Lower leg skin (tissue), 4 donors: ENCODE measurements at regions not wholly inside any gene's neighbourhood (a gene's known extent, or its start where the extent isn't known, plus 50 kb on each side); places are given as distances from the start of the nearest gene placed in this dataset.

Experiments used
- DNase-seq, 2 donors: peaks; one replicate each; pipeline ENCODE4 v3.0.0-alpha.2; 2019; ENCODE audit warnings: low spot score in 2 of 2
- H3K4me3 ChIP-seq: fragments of 200-600 bp; sonication (generic); 2 replicates; pipeline ENCODE4 v1.5.1; 2017; ENCODE audit warnings: mild to moderate bottlenecking, low read depth; ENCODE audit not compliant: poor library complexity, severe bottlenecking
- CTCF ChIP-seq, 3 donors: fragments of 450-650 bp; IDR thresholded peaks; one replicate each; pipeline ENCODE4 v1.5.1; 2016; ENCODE audit warnings: antibody characterized with exemption in 3 of 3, mild to moderate bottlenecking in 3 of 3, moderate library complexity in 2 of 3
- POLR2A ChIP-seq, 2 donors: fragments of 450-650 bp; IDR thresholded peaks; one replicate each; pipeline ENCODE4 v1.6.1; 2016 to 2017; ENCODE audit warnings: antibody characterized with exemption in 2 of 2, mild to moderate bottlenecking in 1 of 2, moderate library complexity in 1 of 2
- WGBS, 2 donors: methylation state at CpG; one replicate each; pipeline ENCODE4 v1.1.5; 2018; 5-methylcytosine and 5-hydroxymethylcytosine counted together
- intact Hi-C: fragments of 100-400 bp; cut with DNase I; formaldehyde crosslinking; loops from one replicate; pipeline ENCODE4 v1.15.0; 2023; ENCODE audit warnings: low total_unique reads

GRCh38 chr13:58906329-58907007 lies 1257.3 kb downstream of the DIAPH3 start:
- no peak for DNase-seq
- WGBS, 2 donors: 82 to 88% methylated on average over 3 of the region's 3 CpGs
- no peak for TF ChIP-seq POLR2A (IDR thresholded peaks at IDR 0.05)
- intact Hi-C loops: no loop called here
- H3K4me3 ChIP-seq: no peak overlapping the region

- no peak for DNase-seq
- TF ChIP-seq POLR2A (IDR thresholded peaks at IDR 0.05): no peak
- TF ChIP-seq CTCF (IDR thresholded peaks at IDR 0.05): no peak
- intact Hi-C loops: no loop called here
- no peak overlapping the region for H3K4me3 ChIP-seq
Observed at GRCh38 chr13:58907347-58907746, 1256.4 kb downstream of the DIAPH3 start.

- 52 to 57% methylated on average over 2 of the region's 2 CpGs for WGBS, 2 donors
- TF ChIP-seq CTCF (IDR thresholded peaks at IDR 0.05): no peak
- TF ChIP-seq POLR2A (IDR thresholded peaks at IDR 0.05): no peak
- no peak for DNase-seq
- intact Hi-C loops: no loop called here
- H3K4me3 ChIP-seq: no peak overlapping the region
Observed at GRCh38 chr13:58908019-58908679, 1255.6 kb downstream of the DIAPH3 start.

- 88 to 89% methylated on average over 3 of the region's 3 CpGs for WGBS, 2 donors
- H3K4me3 ChIP-seq: no peak overlapping the region
- intact Hi-C loops: no loop called here
- TF ChIP-seq CTCF (IDR thresholded peaks at IDR 0.05) (no peak), POLR2A (IDR thresholded peaks at IDR 0.05) (no peak)
- DNase-seq: no peak
Observed at GRCh38 chr13:58919551-58919950, 1244.2 kb downstream of the DIAPH3 start.

GRCh38 chr13:58921129-58921528 lies 1242.6 kb downstream of the DIAPH3 start:
- H3K4me3 ChIP-seq: no peak overlapping the region
- intact Hi-C loops: no loop called here
- no peak for DNase-seq
- TF ChIP-seq POLR2A (IDR thresholded peaks at IDR 0.05) (no peak), CTCF (IDR thresholded peaks at IDR 0.05) (no peak)
- WGBS, 2 donors: 52 to 60% methylated on average over 3 of the region's 3 CpGs

GRCh38 chr13:58926858-58927257 lies 1236.9 kb downstream of the DIAPH3 start:
- TF ChIP-seq CTCF (IDR thresholded peaks at IDR 0.05) (no peak), POLR2A (IDR thresholded peaks at IDR 0.05) (no peak)
- intact Hi-C loops: no loop called here

More at GRCh38 chr13:58926858-58927257, 1236.9 kb downstream of the DIAPH3 start:
- 97% methylated on average over 3 of the region's 3 CpGs for WGBS, 2 donors
- DNase-seq: no peak
- H3K4me3 ChIP-seq: no peak overlapping the region
